Fibroblast of lung (primary cell): ENCODE measurements at regions not wholly inside any gene's neighbourhood (a gene's known extent, or its start where the extent isn't known, plus 50 kb on each side); places are given as distances from the start of the nearest gene placed in this dataset.

ENCODE experiments used
- EZH2 ChIP-seq: IDR thresholded peaks from 2 replicates; pipeline ENCODE4 v1.5.1; 2012; ENCODE audit warnings: low read length, control low read depth, mild to moderate bottlenecking; ENCODE audit errors: missing control alignments
- TF ChIP-seq, protein P1 (sequence below), 2 donors: IDR thresholded peaks in 1 of 2; conservative IDR thresholded peaks in 1 of 2; 1 replicate in 1 of 2; 2 replicates in 1 of 2; pipeline ENCODE4 v1.5.1; 2011 to 2012; ENCODE audit warnings: low read length in 2 of 2, control low read depth in 1 of 2, inconsistent platforms in 1 of 2, low read depth in 1 of 2, mild to moderate bottlenecking in 1 of 2

DNA sequence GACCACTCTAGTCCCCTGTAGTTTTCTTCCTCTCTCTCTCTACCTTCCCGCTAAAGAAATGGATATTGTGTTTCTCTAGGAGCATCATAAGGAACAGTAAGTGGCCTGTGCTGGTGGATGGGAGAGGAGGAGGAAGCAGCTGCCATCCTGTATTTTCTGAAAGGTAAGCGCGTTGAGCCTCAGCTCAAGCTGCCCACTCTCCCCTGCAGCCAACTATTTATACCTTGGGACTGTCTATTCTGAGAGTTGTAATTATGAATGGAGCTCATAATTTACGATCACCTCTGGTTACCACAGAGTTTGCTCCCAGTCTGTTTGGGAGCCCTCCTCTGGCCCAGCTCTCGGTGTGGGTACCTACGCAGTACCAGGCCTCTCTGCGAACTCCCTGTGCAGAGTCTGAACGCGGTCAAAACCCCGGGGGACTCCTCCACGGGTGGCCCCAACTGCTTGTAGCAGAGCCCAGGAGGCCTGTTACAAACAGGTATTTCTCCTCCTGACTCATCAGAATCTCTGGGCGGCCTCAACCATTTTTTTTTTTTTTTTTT is 285.4 kb downstream of the SMOC2 start:
- TF ChIP-seq, protein P1, sequence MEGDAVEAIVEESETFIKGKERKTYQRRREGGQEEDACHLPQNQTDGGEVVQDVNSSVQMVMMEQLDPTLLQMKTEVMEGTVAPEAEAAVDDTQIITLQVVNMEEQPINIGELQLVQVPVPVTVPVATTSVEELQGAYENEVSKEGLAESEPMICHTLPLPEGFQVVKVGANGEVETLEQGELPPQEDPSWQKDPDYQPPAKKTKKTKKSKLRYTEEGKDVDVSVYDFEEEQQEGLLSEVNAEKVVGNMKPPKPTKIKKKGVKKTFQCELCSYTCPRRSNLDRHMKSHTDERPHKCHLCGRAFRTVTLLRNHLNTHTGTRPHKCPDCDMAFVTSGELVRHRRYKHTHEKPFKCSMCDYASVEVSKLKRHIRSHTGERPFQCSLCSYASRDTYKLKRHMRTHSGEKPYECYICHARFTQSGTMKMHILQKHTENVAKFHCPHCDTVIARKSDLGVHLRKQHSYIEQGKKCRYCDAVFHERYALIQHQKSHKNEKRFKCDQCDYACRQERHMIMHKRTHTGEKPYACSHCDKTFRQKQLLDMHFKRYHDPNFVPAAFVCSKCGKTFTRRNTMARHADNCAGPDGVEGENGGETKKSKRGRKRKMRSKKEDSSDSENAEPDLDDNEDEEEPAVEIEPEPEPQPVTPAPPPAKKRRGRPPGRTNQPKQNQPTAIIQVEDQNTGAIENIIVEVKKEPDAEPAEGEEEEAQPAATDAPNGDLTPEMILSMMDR (conservative IDR thresholded peaks at IDR 0.05 in 1 of 2, IDR thresholded peaks at IDR 0.05 in 1 of 2; ENCODE audit: low read depth in 1 of 2, low read length in 2 of 2) = no peak
- TF ChIP-seq EZH2 = no peak
